Esophagus squamous epithelium (tissue), 5 donors: ENCODE measurements at regions not wholly inside any gene's neighbourhood (a gene's known extent, or its start where the extent isn't known, plus 50 kb on each side); places are given as distances from the start of the nearest gene placed in this dataset.

Source experiments
- DNase-seq: peaks from one replicate; lab custom pipeline; 2025; lab: John Stamatoyannopoulos, UW
- H3K27ac ChIP-seq, 4 donors: fragments of 200-600 bp; sonication (generic); one replicate each; pipeline ENCODE4 v1.5.1; 2016 to 2019; ENCODE audit warnings: mild to moderate bottlenecking in 1 of 4
- H3K27me3 ChIP-seq, 4 donors: fragments of 200-600 bp; sonication (generic); 1 replicate in 3 of 4; 2 replicates in 1 of 4; pipeline versions ENCODE4 v1.5.1 to v1.6.0; 2017 to 2021; ENCODE audit warnings: antibody characterized with exemption in 1 of 4
- H3K36me3 ChIP-seq, 3 donors: fragments of 200-600 bp; sonication (generic); one replicate each; pipeline ENCODE4 v1.5.1; 2016 to 2019
- H3K4me1 ChIP-seq, 3 donors: fragments of 200-600 bp; sonication (generic); one replicate each; pipeline ENCODE4 v1.5.1; 2017 to 2019
- H3K4me3 ChIP-seq, 4 donors: fragments of 200-600 bp; sonication (generic); 1 replicate in 3 of 4; 2 replicates in 1 of 4; pipeline ENCODE4 v1.5.1; 2016 to 2019; ENCODE audit warnings: mild to moderate bottlenecking in 2 of 4, moderate library complexity in 1 of 4
- H3K9me3 ChIP-seq, 3 donors: fragments of 200-600 bp; sonication (generic); one replicate each; pipeline ENCODE4 v1.5.1; 2016 to 2019
- CTCF ChIP-seq, 6 experiments: fragments of 450-650 bp in 4 of 6; fragments of 200-600 bp in 2 of 6; sonication (generic) in 2 of 6; IDR thresholded peaks; one replicate each; pipeline ENCODE4 v1.5.1; 2016 to 2019; ENCODE audit warnings: antibody characterized with exemption in 6 of 6, mild to moderate bottlenecking in 4 of 6, moderate library complexity in 4 of 6
- POLR2A ChIP-seq, 4 donors: fragments of 450-650 bp; IDR thresholded peaks; one replicate each; pipeline ENCODE4 v1.6.1; 2017; ENCODE audit warnings: antibody characterized with exemption in 4 of 4, mild to moderate bottlenecking in 4 of 4, moderate library complexity in 3 of 4
- WGBS, 2 donors: methylation state at CpG; one replicate each; pipeline ENCODE4 v1.1.5; 2018; 5-methylcytosine and 5-hydroxymethylcytosine counted together
- intact Hi-C: fragments of 100-400 bp; cut with DNase I; formaldehyde crosslinking; loops from one replicate; pipeline ENCODE4 v1.15.0; 2022
- donor health status: DM: yes; HTN: yes; CAD: no.

GRCh38 chr5:10123254-10123989 is 126.3 kb downstream of the ATPSCKMT start:
- Histone ChIP-seq H3K36me3 (no peaks in the 10 kb centered on the region), H3K4me1 (no peaks in the 10 kb centered on the region), H3K27me3 (no peaks in the 10 kb centered on the region), H3K4me3 (no peak overlapping the region), H3K27ac (no peak overlapping the region), H3K9me3 (no peaks in the 10 kb centered on the region)
- no peak for DNase-seq
- intact Hi-C loops: no loop called here
- 81 to 83% methylated on average over 6 to 7 of the region's 7 CpGs for WGBS, 2 donors
- TF ChIP-seq POLR2A (IDR thresholded peaks at IDR 0.05): no peak

- Histone ChIP-seq H3K36me3 (no peaks in the 10 kb centered on the region), H3K4me3 (no peak overlapping the region), H3K4me1 (peaks cover 0 to 9% (median 0%) of the 10 kb centered on the region in 3 donors), H3K27ac (no peak overlapping the region), H3K27me3 (no peaks in the 10 kb centered on the region), H3K9me3 (no peaks in the 10 kb centered on the region)
- TF ChIP-seq CTCF (IDR thresholded peaks at IDR 0.05) (no peak), POLR2A (IDR thresholded peaks at IDR 0.05) (no peak)
- DNase-seq: no peak
- WGBS, 2 donors: 85 to 93% methylated on average over 1 of the region's 1 CpG
- intact Hi-C loops: no loop called here
Measured at GRCh38 chr5:10122076-10122726, 127.5 kb downstream of the ATPSCKMT start.

GRCh38 chr5:10120934-10121333 is 128.8 kb downstream of the ATPSCKMT start:
- no peak for TF ChIP-seq CTCF (IDR thresholded peaks at IDR 0.05)
- TF ChIP-seq POLR2A (IDR thresholded peaks at IDR 0.05): no peak
- Histone ChIP-seq H3K27ac (no peak overlapping the region), H3K27me3 (no peaks in the 10 kb centered on the region), H3K4me3 (no peak overlapping the region), H3K9me3 (no peaks in the 10 kb centered on the region), H3K4me1 (peaks cover 0 to 9% (median 0%) of the 10 kb centered on the region in 3 donors), H3K36me3 (no peaks in the 10 kb centered on the region)
- 93% methylated on average over 5 to 7 of the region's 7 CpGs for WGBS, 2 donors
- intact Hi-C loops: no loop called here
- no peak for DNase-seq

- Histone ChIP-seq H3K27me3 (no peaks in the 10 kb centered on the region), H3K36me3 (no peaks in the 10 kb centered on the region), H3K4me3 (no peak overlapping the region), H3K27ac (no peak overlapping the region), H3K4me1 (peaks cover 0 to 9% (median 0%) of the 10 kb centered on the region in 3 donors), H3K9me3 (no peaks in the 10 kb centered on the region)
- intact Hi-C loops: no loop called here
- no peak for DNase-seq
- TF ChIP-seq POLR2A (IDR thresholded peaks at IDR 0.05): no peak
- TF ChIP-seq CTCF (IDR thresholded peaks at IDR 0.05): no peak
Measured at GRCh38 chr5:10118150-10118549, 131.5 kb downstream of the ATPSCKMT start.

GRCh38 chr5:10116594-10116993 is 133.1 kb downstream of the ATPSCKMT start:
- Histone ChIP-seq H3K4me1 (peaks cover 0 to 9% (median 0%) of the 10 kb centered on the region in 3 donors), H3K27ac (no peak overlapping the region), H3K9me3 (no peaks in the 10 kb centered on the region), H3K36me3 (no peaks in the 10 kb centered on the region), H3K4me3 (no peak overlapping the region), H3K27me3 (no peaks in the 10 kb centered on the region)
- no peak for DNase-seq
- TF ChIP-seq POLR2A (IDR thresholded peaks at IDR 0.05): no peak
- no peak for TF ChIP-seq CTCF (IDR thresholded peaks at IDR 0.05)
- intact Hi-C loops: no loop called here
